SU-DHL-6 (cell line): ENCODE measurements at regions not wholly inside any gene's neighbourhood (a gene's known extent, or its start where the extent isn't known, plus 50 kb on each side); places are given as distances from the start of the nearest gene placed in this dataset.
A peak's percentile ranks its signal among the peaks of the same experiment; 100 is the strongest.

Source experiments
- H2AFZ ChIP-seq: fragments of 200-600 bp; sonication (generic); 2 replicates; pipeline ENCODE4 v1.6.1; 2014; ENCODE audit warnings: low read depth, mild to moderate bottlenecking, moderate library complexity, mixed read lengths, antibody characterized with exemption, low read length; ENCODE audit not compliant: severe bottlenecking
- H3F3A ChIP-seq: fragments of 200-600 bp; shearing (Covaris generic); 2 replicates; pipeline ENCODE4 v1.6.0; 2016; ENCODE audit warnings: antibody characterized with exemption, mild to moderate bottlenecking; ENCODE audit not compliant: insufficient read depth
- H3K27ac ChIP-seq: fragments of 200-600 bp; sonication (generic); 2 replicates; pipeline ENCODE4 v1.5.1; 2016; ENCODE audit warnings: low read depth, mild to moderate bottlenecking, low read length, moderate library complexity, mixed read lengths
- H3K27me3 ChIP-seq: fragments of 200-600 bp; sonication (generic), shearing (Covaris generic); 2 replicates; pipeline ENCODE4 v1.6.0; 2014; ENCODE audit warnings: mild to moderate bottlenecking, low read length
- H3K36me3 ChIP-seq: fragments of 200-600 bp; sonication (generic); 2 replicates; pipeline ENCODE4 v1.6.1; 2014; ENCODE audit warnings: mild to moderate bottlenecking, low read length, mixed read lengths
- H3K4me2 ChIP-seq: fragments of 300-600, 200-600 bp; shearing (Covaris generic), sonication (generic); 2 replicates; pipeline ENCODE4 v1.6.0; 2014; ENCODE audit warnings: low read length, low read depth, mild to moderate bottlenecking; ENCODE audit not compliant: poor library complexity, severe bottlenecking
- H3K4me3 ChIP-seq: fragments of 200-600 bp; sonication (generic); 2 replicates; pipeline ENCODE4 v1.5.1; 2014; ENCODE audit warnings: antibody characterized with exemption, low read length, mild to moderate bottlenecking, mixed read lengths; ENCODE audit not compliant: insufficient read depth, poor library complexity, severe bottlenecking
- H3K79me2 ChIP-seq: fragments of 200-600 bp; sonication (generic); 2 replicates; pipeline ENCODE4 v1.6.1; 2014; ENCODE audit warnings: mild to moderate bottlenecking, low read length, moderate library complexity; ENCODE audit not compliant: insufficient read depth
- H3K9ac ChIP-seq: fragments of 200-600 bp; sonication (generic); 2 replicates; pipeline ENCODE4 v1.7.0; 2014; ENCODE audit warnings: mild to moderate bottlenecking, low read length
- H3K9me2 ChIP-seq: fragments of 200-600 bp; sonication (generic); replicated peaks from 2 replicates; pipeline ENCODE4 v1.6.1; 2014; ENCODE audit warnings: low read length; ENCODE audit not compliant: insufficient read depth
- H3K9me3 ChIP-seq: fragments of 200-600 bp; sonication (generic); 2 replicates; pipeline ENCODE4 v1.6.1; 2014; ENCODE audit warnings: low read length, mixed read lengths; ENCODE audit not compliant: insufficient read depth
- H4K20me1 ChIP-seq: fragments of 200-600 bp; sonication (generic); 2 replicates; pipeline ENCODE4 v1.6.1; 2014; ENCODE audit warnings: low read depth, mild to moderate bottlenecking, antibody characterized with exemption, low read length, moderate library complexity, mixed read lengths
- CTCF ChIP-seq: fragments of 200-600 bp; sonication (generic); IDR thresholded peaks from one replicate; pipeline ENCODE4 v1.5.1; 2017; ENCODE audit warnings: antibody characterized with exemption, mild to moderate bottlenecking, low read length, moderate library complexity; ENCODE audit not compliant: insufficient read depth, poor library complexity, severe bottlenecking
- EZH2phosphoT487 ChIP-seq: fragments of 200-600 bp; sonication (generic), shearing (Covaris generic); conservative IDR thresholded peaks from 2 replicates; pipeline ENCODE4 v1.6.1; 2018; ENCODE audit warnings: mild to moderate bottlenecking, antibody characterized with exemption, low read length, moderate library complexity, mixed read lengths

DNA sequence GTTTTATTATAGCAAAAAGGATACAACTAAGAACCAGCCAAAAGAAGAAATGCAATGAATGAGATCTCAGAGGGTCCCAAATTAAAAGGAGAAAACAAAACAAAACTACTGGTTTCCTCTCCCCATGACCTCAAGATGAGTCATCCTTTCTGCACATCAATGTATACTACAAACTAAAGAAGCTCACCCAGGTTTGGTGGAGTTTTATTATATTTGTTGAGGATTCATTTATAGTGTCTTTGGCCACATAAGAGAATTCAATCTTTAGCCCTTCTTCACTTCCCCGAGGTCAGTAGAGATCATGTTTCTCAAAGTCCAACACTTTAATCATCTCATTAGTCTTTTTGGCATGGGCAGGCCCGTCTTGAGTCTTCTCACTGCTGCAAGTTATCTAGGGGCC is 210.6 kb downstream of the SLC6A15 start:
- H3K9ac ChIP-seq, result no peak overlapping the region
- H4K20me1 ChIP-seq, result no peaks in the 10 kb centered on the region
- H3K27ac ChIP-seq, result no peak overlapping the region
- H3K9me3 ChIP-seq, result no peaks in the 10 kb centered on the region
- no peak overlapping the region for H3K4me2 ChIP-seq
- H3F3A ChIP-seq, result no peaks in the 10 kb centered on the region
- H3K4me3 ChIP-seq, result no peak overlapping the region
- H3K79me2 ChIP-seq, result no peaks in the 10 kb centered on the region
- H2AFZ ChIP-seq, result peak overlapping the region; percentile 3
- H3K9me2 ChIP-seq, result no peaks in the 10 kb centered on the region
- H3K36me3 ChIP-seq, result no peaks in the 10 kb centered on the region
- no peaks in the 10 kb centered on the region for H3K27me3 ChIP-seq
- TF ChIP-seq CTCF (no peak), EZH2phosphoT487 (no peak)

- Histone ChIP-seq H2AFZ (no peak overlapping the region), H3K4me2 (no peak overlapping the region), H3K27me3 (no peaks in the 10 kb centered on the region), H3K9ac (no peak overlapping the region), H3K4me3 (no peak overlapping the region), H3K79me2 (no peaks in the 10 kb centered on the region), H4K20me1 (no peaks in the 10 kb centered on the region), H3K9me3 (no peaks in the 10 kb centered on the region), H3F3A (no peaks in the 10 kb centered on the region), H3K36me3 (no peaks in the 10 kb centered on the region), H3K9me2 (no peaks in the 10 kb centered on the region), H3K27ac (no peak overlapping the region)
- TF ChIP-seq EZH2phosphoT487 (no peak), CTCF (no peak)
Observed at GRCh38 chr12:84701041-84701440, 211.6 kb downstream of the SLC6A15 start.

DNA sequence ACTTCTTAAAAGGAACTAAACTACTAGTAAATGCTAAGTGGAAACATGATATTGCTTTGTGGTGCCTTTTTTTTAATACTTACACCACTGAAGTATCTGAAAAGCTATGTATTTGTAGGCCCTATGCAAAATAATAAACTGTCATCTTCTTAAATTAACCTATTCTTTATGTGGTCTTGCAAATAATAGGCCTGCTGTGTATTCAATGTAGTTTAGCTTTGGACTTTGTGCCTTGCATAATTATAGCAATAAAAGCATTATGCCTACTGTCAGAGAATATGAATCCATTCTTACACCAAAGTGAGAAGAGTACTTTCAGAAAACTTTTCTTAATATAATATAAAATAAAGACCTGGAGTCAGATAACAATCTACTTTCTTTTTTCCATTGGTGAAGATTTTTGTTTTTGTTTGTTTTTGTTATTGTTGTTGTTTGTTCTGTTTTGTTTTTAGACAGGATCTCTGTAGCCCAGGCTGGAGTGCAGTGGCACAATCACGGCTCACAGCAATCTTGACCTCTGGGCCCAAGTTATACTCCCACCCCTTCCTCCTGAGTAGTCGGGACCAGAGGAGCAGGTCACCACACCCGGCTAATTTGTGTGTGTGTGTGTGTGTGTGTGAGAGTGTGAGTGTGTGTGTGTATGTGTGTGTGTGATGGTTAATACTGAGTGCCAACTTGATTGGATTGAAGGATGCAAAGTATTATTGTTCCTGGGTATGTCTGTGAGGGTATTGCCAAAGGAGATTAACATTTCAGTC is 213.8 kb downstream of the SLC6A15 start:
- no peak overlapping the region for H3K27ac ChIP-seq
- TF ChIP-seq EZH2phosphoT487, result no peak
- H3K27me3 ChIP-seq, result no peaks in the 10 kb centered on the region
- H3K9me2 ChIP-seq, result no peaks in the 10 kb centered on the region
- H3K9ac ChIP-seq, result no peak overlapping the region
- no peaks in the 10 kb centered on the region for H3K9me3 ChIP-seq
- peak overlapping the region; percentile 67 for H2AFZ ChIP-seq
- no peaks in the 10 kb centered on the region for H3K79me2 ChIP-seq
- no peaks in the 10 kb centered on the region for H3K36me3 ChIP-seq
- no peaks in the 10 kb centered on the region for H3F3A ChIP-seq
- H4K20me1 ChIP-seq, result no peaks in the 10 kb centered on the region
- H3K4me3 ChIP-seq, result no peak overlapping the region
- peak overlapping the region; percentile 6 for H3K4me2 ChIP-seq

DNA sequence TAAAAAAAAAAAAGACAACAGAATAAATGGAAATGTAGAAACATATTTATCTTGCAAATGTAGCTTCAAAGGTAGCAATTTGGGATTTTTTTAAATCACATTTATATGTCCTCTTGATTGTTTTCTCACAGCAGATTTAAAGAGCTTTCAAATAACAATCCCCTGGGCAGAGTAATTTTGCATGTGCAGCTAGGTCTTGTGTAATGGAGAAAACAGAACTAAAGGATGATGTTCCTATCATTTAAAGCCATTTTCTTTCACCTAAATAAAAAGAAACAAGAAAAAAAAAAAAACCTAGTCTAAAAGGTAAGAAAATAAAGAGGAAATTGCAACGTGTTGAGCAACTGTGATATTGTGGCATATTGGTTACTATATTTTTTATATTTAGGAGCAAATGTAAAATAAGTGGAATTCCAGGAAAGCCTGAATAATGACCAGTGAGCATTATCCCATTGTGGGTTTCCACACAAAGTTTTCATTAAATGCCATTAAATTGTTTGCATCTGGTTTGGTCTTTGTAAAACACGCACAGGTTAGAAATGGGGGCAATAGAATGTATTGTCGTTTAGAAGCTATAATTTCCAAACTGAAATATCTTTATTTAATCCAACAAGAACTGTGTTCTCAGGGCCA is 215.6 kb downstream of the SLC6A15 start:
- no peaks in the 10 kb centered on the region for H3K9me3 ChIP-seq
- H3K4me2 ChIP-seq, result no peak overlapping the region
- no peaks in the 10 kb centered on the region for H3K9me2 ChIP-seq
- H3K27ac ChIP-seq, result no peak overlapping the region
- no peaks in the 10 kb centered on the region for H3K27me3 ChIP-seq
- H3K4me3 ChIP-seq, result no peak overlapping the region
- H4K20me1 ChIP-seq, result no peaks in the 10 kb centered on the region
- H3K79me2 ChIP-seq, result no peaks in the 10 kb centered on the region
- no peaks in the 10 kb centered on the region for H3F3A ChIP-seq
- no peak overlapping the region for H2AFZ ChIP-seq
- H3K9ac ChIP-seq, result no peak overlapping the region
- H3K36me3 ChIP-seq, result no peaks in the 10 kb centered on the region
- TF ChIP-seq EZH2phosphoT487 (no peak), CTCF (no peak)
